HG03558 (cell line): ENCODE measurements at regions not wholly inside any gene's neighbourhood (a gene's known extent, or its start where the extent isn't known, plus 50 kb on each side); places are given as distances from the start of the nearest gene placed in this dataset.

Source experiments
- ATAC-seq: cut with Tn5 transposase; IDR thresholded peaks from one replicate; pipeline ENCODE4 v1.9.1; 2021; ENCODE audit warnings: moderate number of reproducible peaks; ENCODE audit not compliant: unreplicated experiment; ENCODE audit errors: extremely low read depth

GRCh38 chr10:105707603-105708002 is 1066.5 kb downstream of the SORCS3 start:
- ATAC-seq = no peak

GRCh38 chr10:105706281-105707026 is 1065.4 kb downstream of the SORCS3 start:
- no peak for ATAC-seq

- ATAC-seq = no peak
These were observed 1061.1 kb downstream of the SORCS3 start for GRCh38 chr10:105702211-105702610.

GRCh38 chr10:105700218-105700617 is 1059.1 kb downstream of the SORCS3 start:
- ATAC-seq = no peak

GRCh38 chr10:105699504-105699903 is 1058.4 kb downstream of the SORCS3 start:
- ATAC-seq = no peak

GRCh38 chr10:105698592-105698991 is 1057.5 kb downstream of the SORCS3 start:
- no peak for ATAC-seq

- ATAC-seq = no peak
These were observed 1056.2 kb downstream of the SORCS3 start for GRCh38 chr10:105697290-105697780.

GRCh38 chr10:105691811-105692210 is 1050.7 kb downstream of the SORCS3 start:
- no peak for ATAC-seq

GRCh38 chr10:105682911-105683310 is 1041.8 kb downstream of the SORCS3 start:
- no peak for ATAC-seq

GRCh38 chr10:105681051-105681450 is 1040.0 kb downstream of the SORCS3 start:
- ATAC-seq = no peak

GRCh38 chr10:105679781-105680180 is 1038.7 kb downstream of the SORCS3 start:
- no peak for ATAC-seq

- no peak for ATAC-seq
These were observed 1034.2 kb downstream of the SORCS3 start for GRCh38 chr10:105675333-105675732.

GRCh38 chr10:105674448-105674847 is 1033.4 kb downstream of the SORCS3 start:
- ATAC-seq = no peak

- no peak for ATAC-seq
These were observed 1017.6 kb downstream of the SORCS3 start for GRCh38 chr10:105658696-105659095.

GRCh38 chr10:105656856-105657255 is 1015.8 kb downstream of the SORCS3 start:
- ATAC-seq = no peak

GRCh38 chr10:105650306-105650705 is 1009.2 kb downstream of the SORCS3 start:
- no peak for ATAC-seq

- ATAC-seq = no peak
These were observed 1006.3 kb downstream of the SORCS3 start for GRCh38 chr10:105647354-105647753.

- ATAC-seq = no peak
These were observed 1003.9 kb downstream of the SORCS3 start for GRCh38 chr10:105644978-105645377.

- ATAC-seq = no peak
These were observed 1003.5 kb downstream of the SORCS3 start for GRCh38 chr10:105644559-105644958.

- ATAC-seq = no peak
These were observed 1003.0 kb downstream of the SORCS3 start for GRCh38 chr10:105644091-105644490.

- no peak for ATAC-seq
These were observed 1002.6 kb downstream of the SORCS3 start for GRCh38 chr10:105643660-105644059.

GRCh38 chr10:105634281-105634680 is 993.2 kb downstream of the SORCS3 start:
- no peak for ATAC-seq
